IMR-90 (cell line): ENCODE measurements at regions not wholly inside any gene's neighbourhood (a gene's known extent, or its start where the extent isn't known, plus 50 kb on each side); places are given as distances from the start of the nearest gene placed in this dataset.

Experiments used
- ATAC-seq: fragments of 200-7000 bp; cut with Tn5 transposase; 2 replicates; pipeline ENCODE4 v1.9.1; 2020; ENCODE audit warnings: low read depth, mild to moderate bottlenecking, moderate library complexity
- BruUV-seq: library from RNA; stranded (reverse); fragments of 400-500 nt; replicated peaks from 2 replicates; lab custom pipeline; 2021; lab: Mats Ljungman, UMichigan
- CTCF ChIA-PET: fragments of 300-600 bp; formaldehyde crosslinking; extraction: SDS; loops from one replicate; lab custom pipeline; 2021; ENCODE audit warnings: antibody characterized with exemption; lab: Yijun Ruan, JAX
- POLR2A ChIA-PET: fragments of 300-600 bp; sonication (Branson Sonifier 250); formaldehyde crosslinking; loops from one replicate; lab custom pipeline; 2022; ENCODE audit warnings: antibody characterized with exemption; ENCODE audit not compliant: unreplicated experiment; lab: Charles Lee
- DNase-seq: peaks from one replicate; pipeline ENCODE4 v3.0.0; 2013
- H2AFZ ChIP-seq: replicated peaks from 2 replicates; pipeline ENCODE3; 2013; ENCODE audit warnings: low read length, mild to moderate bottlenecking; ENCODE audit not compliant: poor library complexity
- H2AK5ac ChIP-seq: 2 replicates; pipeline ENCODE4 v1.6.1; 2013; ENCODE audit warnings: low read depth, low read length, inconsistent platforms
- H2AK9ac ChIP-seq: replicated peaks from 2 replicates; pipeline ENCODE3; 2013; ENCODE audit warnings: mild to moderate bottlenecking, low read depth, low read length, moderate library complexity; ENCODE audit not compliant: poor library complexity
- H2BK120ac ChIP-seq: 2 replicates; pipeline ENCODE4 v1.6.1; 2013; ENCODE audit warnings: low read depth, low read length, inconsistent platforms
- H2BK15ac ChIP-seq: 3 replicates; pipeline ENCODE4 v1.6.1; 2013; ENCODE audit warnings: low read depth, low read length, inconsistent platforms
- H2BK20ac ChIP-seq: 2 replicates; pipeline ENCODE4 v1.6.1; 2013; ENCODE audit warnings: low read depth, mild to moderate bottlenecking, inconsistent platforms, low read length, moderate library complexity
- H2BK5ac ChIP-seq: 2 replicates; pipeline ENCODE4 v1.6.1; 2013; ENCODE audit warnings: mild to moderate bottlenecking, low read depth, low read length, inconsistent platforms; ENCODE audit not compliant: poor library complexity, severe bottlenecking
- H3K14ac ChIP-seq: replicated peaks from 2 replicates; pipeline ENCODE4 v1.6.1; 2013; ENCODE audit warnings: low read depth, low read length, inconsistent platforms
- H3K18ac ChIP-seq: 2 replicates; pipeline ENCODE4 v1.6.1; 2013; ENCODE audit warnings: low read depth, low read length, control low read depth
- H3K23ac ChIP-seq: 2 replicates; pipeline ENCODE4 v1.6.1; 2013; ENCODE audit warnings: low read depth, low read length, inconsistent platforms
- H3K27ac ChIP-seq: 2 replicates; pipeline ENCODE4 v1.5.1; 2013; ENCODE audit warnings: mild to moderate bottlenecking, control low read depth, low read length; ENCODE audit not compliant: insufficient read depth
- H3K27me3 ChIP-seq: 2 replicates; pipeline ENCODE4 v1.6.1; 2013; ENCODE audit warnings: low read length; ENCODE audit not compliant: control insufficient read depth, insufficient read depth
- H3K36me3 ChIP-seq: 2 replicates; pipeline ENCODE4 v1.6.1; 2013; ENCODE audit warnings: low read length, mixed read lengths; ENCODE audit not compliant: control insufficient read depth, insufficient read depth
- H3K4ac ChIP-seq: 2 replicates; pipeline ENCODE4 v1.6.1; 2013; ENCODE audit warnings: low read depth, low read length, inconsistent platforms
- H3K4me1 ChIP-seq: 2 replicates; pipeline ENCODE4 v1.6.1; 2013; ENCODE audit warnings: low read length, mixed read lengths; ENCODE audit not compliant: control insufficient read depth, insufficient read depth
- H3K4me2 ChIP-seq: 2 replicates; pipeline ENCODE4 v1.6.1; 2013; ENCODE audit warnings: low read depth, mild to moderate bottlenecking, control low read depth, low read length, moderate library complexity
- H3K4me3 ChIP-seq: 2 replicates; pipeline ENCODE4 v1.5.1; 2013; ENCODE audit warnings: low read depth, mild to moderate bottlenecking, control low read depth, low read length, moderate library complexity; ENCODE audit not compliant: insufficient read depth
- H3K56ac ChIP-seq: 2 replicates; pipeline ENCODE4 v1.6.1; 2013; ENCODE audit warnings: low read length, inconsistent platforms; ENCODE audit not compliant: insufficient read depth; ENCODE audit errors: extremely low read depth
- H3K79me1 ChIP-seq, 2 experiments: 2 replicates each; pipeline ENCODE4 v1.6.1; 2013; ENCODE audit warnings: low read length in 2 of 2, inconsistent platforms in 1 of 2, low read depth in 1 of 2
- H3K9ac ChIP-seq: 2 replicates; pipeline ENCODE4 v1.6.1; 2013; ENCODE audit warnings: low read depth, low read length, control low read depth
- H3K9me1 ChIP-seq: 2 replicates; pipeline ENCODE4 v1.6.1; 2013; ENCODE audit warnings: low read length, inconsistent platforms; ENCODE audit not compliant: insufficient read depth
- H3K9me3 ChIP-seq: 2 replicates; pipeline ENCODE4 v1.6.1; 2013; ENCODE audit warnings: low read length; ENCODE audit not compliant: control insufficient read depth, insufficient read depth
- H4K20me1 ChIP-seq: 2 replicates; pipeline ENCODE4 v1.6.1; 2013; ENCODE audit warnings: low read length, inconsistent platforms; ENCODE audit not compliant: insufficient read depth
- H4K5ac ChIP-seq: 2 replicates; pipeline ENCODE4 v1.6.1; 2013; ENCODE audit warnings: mild to moderate bottlenecking, low read depth, low read length, control low read depth
- H4K8ac ChIP-seq, 2 experiments: 2 replicates each; pipeline ENCODE4 v1.6.1; 2013; ENCODE audit warnings: low read depth in 2 of 2, low read length in 2 of 2, control low read depth in 1 of 2, inconsistent platforms in 1 of 2
- H4K91ac ChIP-seq: 2 replicates; pipeline ENCODE4 v1.6.1; 2013; ENCODE audit warnings: low read depth, low read length, inconsistent platforms; ENCODE audit not compliant: insufficient read depth
- CEBPB ChIP-seq: IDR thresholded peaks from 2 replicates; pipeline ENCODE4 v1.6.1; 2012; ENCODE audit warnings: low read depth, low read length, improper control_type of control experiment
- NFE2L2 ChIP-seq: fragments of 150-350 bp; IDR thresholded peaks from 2 replicates; pipeline ENCODE4 v1.6.1; 2016; ENCODE audit warnings: low read depth, mild to moderate bottlenecking, low read length
- RAD21 ChIP-seq: IDR thresholded peaks from 2 replicates; pipeline ENCODE4 v1.6.1; 2012; ENCODE audit warnings: low read length, improper control_type of control experiment
- RCOR1 ChIP-seq: IDR thresholded peaks from 2 replicates; pipeline ENCODE4 v1.6.1; 2012; ENCODE audit warnings: mild to moderate bottlenecking, low read length, improper control_type of control experiment; ENCODE audit not compliant: insufficient replicate concordance
- WGBS, 2 experiments: methylation state at CpG; one replicate each; pipeline versions ENCODE4 v1.1.5 to v1.1.7; 2013; ENCODE audit warnings: missing lambda C conversion rate in 2 of 2; ENCODE audit not compliant: insufficient read length in 1 of 2; ENCODE audit errors: extremely low coverage in 2 of 2; 5-methylcytosine and 5-hydroxymethylcytosine counted together
- dilution Hi-C: fragments of 300-500 bp; cut with HindIII; formaldehyde crosslinking; loops from one replicate; pipeline ENCODE4 v1.14.3; 2018; ENCODE audit warnings: low sequenced_read_pairs; ENCODE audit not compliant: unreplicated experiment
- in situ Hi-C: fragments of 300-500 bp; cut with MboI; formaldehyde crosslinking; loops from 3 replicates; pipeline ENCODE4 v1.14.3; 2019; ENCODE audit warnings: low sequenced_read_pairs, inconsistent platforms, mixed read lengths
- intact Hi-C: fragments of 100-400 bp; cut with micrococcal nuclease; formaldehyde crosslinking; loops from 2 replicates; pipeline ENCODE4 v1.10.0; 2022
- TF ChIP-seq, protein P1 (sequence below): fragments of 150-350 bp; IDR thresholded peaks from 2 replicates; pipeline ENCODE4 v1.6.1; 2017; ENCODE audit warnings: mild to moderate bottlenecking, antibody characterized with exemption, low read length, low read depth
- TF ChIP-seq, protein P2 (sequence below): fragments of 150-350 bp; IDR thresholded peaks from 2 replicates; pipeline ENCODE4 v1.6.1; 2016; ENCODE audit warnings: low read depth, mild to moderate bottlenecking, low read length, moderate library complexity, borderline replicate concordance

DNA sequence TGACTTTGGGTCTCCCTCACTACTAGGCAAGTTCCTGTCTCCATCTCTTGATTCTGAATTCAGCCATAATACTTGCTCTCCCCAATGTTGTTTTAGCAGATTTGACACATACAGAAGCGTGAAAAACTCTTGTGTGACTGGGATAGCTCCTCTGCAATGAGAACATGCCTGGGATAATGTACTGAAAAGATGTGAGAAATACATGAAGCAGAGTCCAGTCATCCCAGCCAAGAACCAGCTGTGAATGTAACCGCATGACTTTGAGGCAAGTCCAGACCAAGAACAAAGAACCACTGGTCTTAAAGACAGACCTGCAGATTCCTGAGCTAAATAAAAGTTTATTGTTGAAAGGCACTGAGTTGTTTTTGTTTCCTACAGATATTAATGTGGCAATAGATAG, 135.0 kb downstream of the NMUR2 start:
- Histone ChIP-seq H3K9me1 (no peaks in the 10 kb centered on the region), H2AK9ac (no peak overlapping the region), H3K23ac (no peak overlapping the region), H3K27me3 (no peaks in the 10 kb centered on the region), H3K4me1 (no peaks in the 10 kb centered on the region), H3K4ac (no peak overlapping the region), H3K14ac (no peak overlapping the region), H3K36me3 (no peaks in the 10 kb centered on the region), H4K8ac (no peak overlapping the region), H4K20me1 (no peaks in the 10 kb centered on the region), H4K5ac (no peak overlapping the region), H2BK5ac (no peak overlapping the region), H3K18ac (no peak overlapping the region), H3K27ac (no peak overlapping the region), H4K91ac (no peak overlapping the region), H2BK20ac (no peak overlapping the region), H3K4me3 (no peak overlapping the region), H2BK120ac (no peak overlapping the region), H2AK5ac (no peak overlapping the region), H3K56ac (no peak overlapping the region), H3K9me3 (peaks cover 4% of the 10 kb centered on the region; the same call in 1 of the 2 replicates), H2AFZ (no peak overlapping the region), H2BK15ac (no peak overlapping the region), H3K79me1 (no peaks in the 10 kb centered on the region), H3K9ac (no peak overlapping the region), H3K4me2 (no peak overlapping the region)
- no peak for ATAC-seq
- CTCF ChIA-PET: no interaction called here
- no peak for TF ChIP-seq RCOR1
- no peak for TF ChIP-seq CEBPB
- TF ChIP-seq NFE2L2: no peak
- TF ChIP-seq, protein P1, sequence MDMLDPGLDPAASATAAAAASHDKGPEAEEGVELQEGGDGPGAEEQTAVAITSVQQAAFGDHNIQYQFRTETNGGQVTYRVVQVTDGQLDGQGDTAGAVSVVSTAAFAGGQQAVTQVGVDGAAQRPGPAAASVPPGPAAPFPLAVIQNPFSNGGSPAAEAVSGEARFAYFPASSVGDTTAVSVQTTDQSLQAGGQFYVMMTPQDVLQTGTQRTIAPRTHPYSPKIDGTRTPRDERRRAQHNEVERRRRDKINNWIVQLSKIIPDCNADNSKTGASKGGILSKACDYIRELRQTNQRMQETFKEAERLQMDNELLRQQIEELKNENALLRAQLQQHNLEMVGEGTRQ: no peak
- TF ChIP-seq RAD21: no peak
- TF ChIP-seq, protein P2, sequence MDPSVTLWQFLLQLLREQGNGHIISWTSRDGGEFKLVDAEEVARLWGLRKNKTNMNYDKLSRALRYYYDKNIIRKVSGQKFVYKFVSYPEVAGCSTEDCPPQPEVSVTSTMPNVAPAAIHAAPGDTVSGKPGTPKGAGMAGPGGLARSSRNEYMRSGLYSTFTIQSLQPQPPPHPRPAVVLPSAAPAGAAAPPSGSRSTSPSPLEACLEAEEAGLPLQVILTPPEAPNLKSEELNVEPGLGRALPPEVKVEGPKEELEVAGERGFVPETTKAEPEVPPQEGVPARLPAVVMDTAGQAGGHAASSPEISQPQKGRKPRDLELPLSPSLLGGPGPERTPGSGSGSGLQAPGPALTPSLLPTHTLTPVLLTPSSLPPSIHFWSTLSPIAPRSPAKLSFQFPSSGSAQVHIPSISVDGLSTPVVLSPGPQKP: no peak
- DNase-seq: no peak
- BruUV-seq: no TSS peak
- in situ Hi-C loops: no loop called here
- POLR2A ChIA-PET: no interaction called here
- dilution Hi-C loops: no loop called here
- WGBS, 2 experiments: 0% methylated on average over 1 of the region's 2 CpGs; no CpG with 5 or more reads in 1 of the 2 experiments
- intact Hi-C loops: no loop called here
